HG03159 (cell line): ENCODE measurements at regions not wholly inside any gene's neighbourhood (a gene's known extent, or its start where the extent isn't known, plus 50 kb on each side); places are given as distances from the start of the nearest gene placed in this dataset.

Source experiments
- ATAC-seq: cut with Tn5 transposase; IDR thresholded peaks from one replicate; pipeline ENCODE4 v1.9.1; 2021; ENCODE audit warnings: mild to moderate bottlenecking, moderate library complexity; ENCODE audit not compliant: unreplicated experiment

DNA sequence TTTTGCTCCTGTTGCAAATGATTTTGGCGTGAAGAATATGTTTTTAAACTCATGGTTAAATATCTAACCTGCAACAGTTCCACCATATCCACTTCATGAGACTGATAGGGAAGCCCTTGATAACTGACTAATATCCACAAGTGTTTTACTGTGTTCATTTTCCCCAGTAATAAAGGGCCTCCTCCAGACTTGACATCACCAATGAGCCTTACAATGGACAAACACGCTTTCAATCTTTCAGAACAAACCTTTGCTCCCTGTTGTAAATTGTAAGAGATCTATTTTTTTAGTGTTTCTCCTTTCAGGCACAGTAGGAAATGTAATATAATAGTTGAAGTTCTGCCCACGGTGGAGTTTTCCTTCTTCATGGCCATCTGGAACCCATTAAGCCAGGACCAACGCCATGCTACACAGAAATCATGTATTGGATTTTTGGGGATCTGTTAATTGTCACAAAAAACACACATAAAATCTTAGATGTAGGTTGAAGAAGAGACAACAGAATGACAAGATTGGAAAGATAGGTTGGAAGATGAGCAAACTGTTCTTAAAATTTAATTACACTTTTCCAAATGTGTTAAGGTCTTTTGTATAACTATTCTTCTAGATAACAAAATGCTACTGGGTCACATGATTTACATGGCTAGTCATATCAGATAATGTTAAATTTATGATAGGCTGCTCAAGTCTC is 1030.1 kb downstream of the FSTL5 start:
- no peak for ATAC-seq

DNA sequence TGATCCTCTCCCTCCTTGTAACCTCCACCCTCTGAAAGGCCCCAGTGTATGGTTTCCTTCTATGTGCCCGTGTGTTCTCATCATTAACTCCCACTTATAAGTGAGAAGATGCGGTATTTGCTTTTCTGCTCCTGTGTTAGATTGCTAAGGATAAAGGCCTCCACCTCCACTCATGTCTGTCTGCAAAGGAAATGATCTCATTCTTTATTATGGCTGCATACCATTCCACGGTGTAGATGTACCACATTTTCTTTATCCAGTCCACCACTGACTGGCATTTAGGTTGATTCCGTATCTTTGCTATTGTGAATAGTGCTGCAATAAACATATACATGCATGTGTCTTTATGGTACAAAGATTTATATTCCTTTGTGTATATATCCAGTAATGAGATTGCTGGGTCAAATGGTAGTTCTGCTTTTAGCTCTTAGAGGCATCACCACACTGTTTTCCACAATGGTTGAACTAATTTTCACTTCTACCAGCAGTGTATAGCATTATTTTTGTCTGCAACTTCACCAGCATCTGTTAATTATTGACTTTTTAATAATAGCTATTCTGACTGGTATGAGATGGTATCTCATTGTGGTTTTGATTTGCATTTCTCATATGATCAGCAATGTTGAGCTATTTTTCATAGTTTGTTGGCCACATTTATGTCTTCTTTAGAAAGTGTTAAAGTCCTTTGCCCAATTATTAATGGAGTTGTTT is 1030.9 kb downstream of the FSTL5 start:
- ATAC-seq, result peak; percentile 95

DNA sequence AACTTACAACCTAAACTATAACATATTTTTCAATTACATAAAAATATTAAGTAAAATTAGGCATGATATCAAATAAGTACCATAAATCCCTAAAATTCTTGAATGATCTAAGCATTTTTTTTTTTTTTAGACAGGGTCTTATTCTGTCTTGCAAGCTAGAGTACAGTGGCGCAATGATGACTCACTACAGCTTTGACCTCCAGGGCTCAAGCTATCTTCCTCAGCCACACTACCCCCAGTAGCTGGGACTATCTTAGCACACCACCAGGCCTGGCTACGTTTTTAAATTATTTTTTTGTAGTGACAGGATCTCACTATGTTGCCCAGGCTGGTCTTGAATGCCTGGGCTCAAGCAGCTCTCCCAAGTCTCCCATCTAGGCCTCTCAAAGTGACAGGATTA is 1042.3 kb downstream of the FSTL5 start:
- ATAC-seq, result no peak

DNA sequence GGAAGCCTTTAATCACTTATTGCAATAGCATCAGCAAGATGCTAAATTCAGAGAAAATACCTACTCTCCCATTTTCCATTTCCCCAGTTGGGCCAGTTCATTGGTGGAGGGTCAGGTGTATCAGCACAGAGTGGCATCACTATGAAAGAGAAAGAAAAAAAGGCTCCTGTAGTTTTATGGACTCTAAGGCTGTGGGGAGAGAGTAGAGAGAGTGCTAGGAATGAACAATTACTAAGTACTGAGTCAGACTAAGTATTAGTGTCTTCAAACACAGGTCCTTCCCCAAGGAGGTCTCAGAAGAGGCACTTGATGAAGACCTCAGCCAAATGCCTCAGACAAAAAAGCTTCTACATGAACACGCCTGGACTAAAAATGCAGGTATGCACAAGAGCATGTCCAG is 1061.9 kb downstream of the FSTL5 start:
- no peak for ATAC-seq

DNA sequence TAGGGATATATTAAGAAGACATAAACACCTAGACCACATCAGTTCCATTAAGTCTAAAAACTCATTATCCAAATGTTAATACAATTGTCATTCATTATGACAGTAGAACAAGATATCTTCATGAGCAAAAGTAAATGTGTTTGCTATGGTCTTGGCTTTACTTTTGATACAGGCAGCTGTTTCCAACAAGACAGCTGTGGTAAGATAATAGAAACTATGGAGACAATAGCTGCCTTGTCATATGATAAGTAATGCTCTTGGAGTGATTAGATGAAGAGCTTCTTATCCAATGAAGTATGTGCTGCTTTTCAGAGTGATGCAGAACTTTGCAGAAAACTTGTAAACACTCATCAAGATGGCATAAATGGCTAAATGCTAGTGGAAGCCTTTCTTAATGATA is 1066.0 kb downstream of the FSTL5 start:
- no peak for ATAC-seq

DNA sequence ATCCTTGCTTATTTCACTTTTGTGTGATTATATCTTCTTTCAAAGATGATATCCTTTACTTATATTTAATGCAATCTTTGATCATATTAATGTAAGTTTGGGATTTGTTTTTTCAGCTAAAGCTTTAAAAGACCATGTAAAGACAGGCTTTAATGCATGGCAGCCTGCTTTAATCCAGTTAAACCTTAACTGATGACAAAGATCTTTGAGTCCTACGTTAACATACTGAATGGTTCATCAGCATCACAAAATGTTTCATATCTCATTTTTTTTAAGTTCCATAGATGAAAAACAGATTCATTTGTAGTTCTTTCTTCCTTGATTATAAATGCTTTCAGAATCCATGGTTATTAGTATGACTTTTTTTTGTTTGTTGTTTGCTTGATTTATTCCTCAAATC is 1102.8 kb downstream of the FSTL5 start:
- ATAC-seq, result no peak
